CD4-positive, alpha-beta memory T cell (primary cell): ENCODE measurements at regions not wholly inside any gene's neighbourhood (a gene's known extent, or its start where the extent isn't known, plus 50 kb on each side); places are given as distances from the start of the nearest gene placed in this dataset.
A peak's percentile ranks its signal among the peaks of the same experiment; 100 is the strongest.

Experiments
- CTCF ChIA-PET: fragments of 350-600 bp; sonication (Branson Sonifier 250); formaldehyde crosslinking; loops from one replicate; lab custom pipeline; 2021; ENCODE audit warnings: inconsistent platforms; ENCODE audit not compliant: partially characterized antibody; lab: Charles Lee
- POLR2A ChIA-PET: fragments of 350-600 bp; sonication (Branson Sonifier 250); formaldehyde crosslinking; loops from one replicate; lab custom pipeline; 2021; ENCODE audit not compliant: partially characterized antibody; lab: Charles Lee
- DNase-seq, 5 donors: peaks; one replicate each; pipeline versions ENCODE4 v3.0.0 to v3.0.0-alpha.2; 2020 to 2022; ENCODE audit warnings: mixed read lengths in 1 of 5
- H3K27ac ChIP-seq: one replicate; pipeline ENCODE4 v1.7.0; 2013; ENCODE audit warnings: low read depth, low read length
- H3K27me3 ChIP-seq: 2 replicates; pipeline ENCODE4 v1.7.0; 2013; ENCODE audit warnings: mild to moderate bottlenecking, low read length, moderate library complexity; ENCODE audit not compliant: insufficient read depth
- H3K36me3 ChIP-seq: 2 replicates; pipeline ENCODE4 v1.7.0; 2013; ENCODE audit warnings: mild to moderate bottlenecking, low read length, moderate library complexity; ENCODE audit not compliant: insufficient read depth
- H3K4me1 ChIP-seq: 2 replicates; pipeline ENCODE4 v1.7.0; 2013; ENCODE audit warnings: mild to moderate bottlenecking, low read length, moderate library complexity; ENCODE audit not compliant: insufficient read depth
- H3K4me3 ChIP-seq, 2 donors: one replicate each; pipeline ENCODE4 v1.7.0; 2013; ENCODE audit warnings: low read length in 2 of 2, mild to moderate bottlenecking in 1 of 2
- H3K9me3 ChIP-seq, 2 donors: one replicate each; pipeline ENCODE4 v1.7.0; 2013; ENCODE audit warnings: low read length in 2 of 2, control low read depth in 1 of 2; ENCODE audit not compliant: control insufficient read depth in 1 of 2
- H3K27ac Mint-ChIP-seq, 7 donors: one replicate each; pipeline ENCODE4 v1.8.0; 2020 to 2021; ENCODE audit warnings: mixed read lengths in 7 of 7, mild to moderate bottlenecking in 6 of 7, inconsistent platforms in 3 of 7, moderate library complexity in 3 of 7
- H3K27me3 Mint-ChIP-seq, 2 donors: one replicate each; pipeline ENCODE4 v1.8.0; 2020 to 2021; ENCODE audit warnings: mixed read lengths in 2 of 2
- H3K36me3 Mint-ChIP-seq, 2 donors: one replicate each; pipeline ENCODE4 v1.8.0; 2020 to 2021; ENCODE audit warnings: mixed read lengths in 2 of 2, inconsistent platforms in 1 of 2, mild to moderate bottlenecking in 1 of 2
- H3K4me1 Mint-ChIP-seq, 4 donors: one replicate each; pipeline ENCODE4 v1.8.0; 2020 to 2021; ENCODE audit warnings: mixed read lengths in 4 of 4, mild to moderate bottlenecking in 1 of 4
- H3K4me3 Mint-ChIP-seq, 8 donors: one replicate each; pipeline ENCODE4 v1.8.0; 2020 to 2021; ENCODE audit warnings: mixed read lengths in 8 of 8, mild to moderate bottlenecking in 7 of 8, moderate library complexity in 6 of 8, inconsistent platforms in 3 of 8
- H3K9me3 Mint-ChIP-seq, 8 donors: one replicate each; pipeline ENCODE4 v1.8.0; 2020 to 2021; ENCODE audit warnings: mixed read lengths in 8 of 8, mild to moderate bottlenecking in 5 of 8, inconsistent platforms in 3 of 8, moderate library complexity in 1 of 8
- intact Hi-C: fragments of 100-400 bp; cut with micrococcal nuclease; formaldehyde crosslinking; loops from one replicate; pipeline ENCODE4 v1.15.1; 2023

- POLR2A ChIA-PET, result no interaction called here
- Mint-ChIP-seq H3K9me3 (peaks cover 0 to 4% (median 0%) of the 10 kb centered on the region in 8 donors), H3K4me1 (no peaks in the 10 kb centered on the region), H3K36me3 (no peaks in the 10 kb centered on the region), H3K27ac (no peak overlapping the region), H3K27me3 (peaks cover 0 to 1% of the 10 kb centered on the region in 2 donors), H3K4me3 (no peak overlapping the region)
- no peaks in the 10 kb centered on the region for H3K27me3 ChIP-seq
- no peaks in the 10 kb centered on the region for H3K4me1 ChIP-seq
- no peak for DNase-seq
- CTCF ChIA-PET, result no interaction called here
- no peaks in the 10 kb centered on the region for H3K9me3 ChIP-seq
- H3K4me3 ChIP-seq, result no peak overlapping the region
- no peak overlapping the region for H3K27ac ChIP-seq
- no peaks in the 10 kb centered on the region for H3K36me3 ChIP-seq
- intact Hi-C loops, result no loop called here
Observed at GRCh38 chr3:28980631-28981030, 300.2 kb upstream of the RBMS3 start.

- Histone ChIP-seq H3K27me3 (no peaks in the 10 kb centered on the region), H3K4me1 (no peaks in the 10 kb centered on the region), H3K4me3 (no peak overlapping the region), H3K36me3 (no peaks in the 10 kb centered on the region), H3K9me3 (no peaks in the 10 kb centered on the region), H3K27ac (no peak overlapping the region)
- POLR2A ChIA-PET, result no interaction called here
- Mint-ChIP-seq H3K9me3 (peaks cover 0 to 2% (median 0%) of the 10 kb centered on the region in 8 donors), H3K36me3 (no peaks in the 10 kb centered on the region), H3K27ac (no peak overlapping the region), H3K4me3 (no peak overlapping the region), H3K27me3 (no peaks in the 10 kb centered on the region), H3K4me1 (no peaks in the 10 kb centered on the region)
- DNase-seq, result no peak
- CTCF ChIA-PET, result no interaction called here
- intact Hi-C loops, result no loop called here
Observed at GRCh38 chr3:28982906-28983305, 298.0 kb upstream of the RBMS3 start.

GRCh38 chr3:28986922-28987321 is 293.9 kb upstream of the RBMS3 start:
- H3K9me3 Mint-ChIP-seq, result peaks cover 0 to 2% (median 0%) of the 10 kb centered on the region in 8 donors
- no peaks in the 10 kb centered on the region for H3K27me3 Mint-ChIP-seq
- DNase-seq, result no peak
- no peak overlapping the region for H3K4me3 Mint-ChIP-seq
- no peaks in the 10 kb centered on the region for H3K4me1 Mint-ChIP-seq
- H3K36me3 ChIP-seq, result no peaks in the 10 kb centered on the region
- no peaks in the 10 kb centered on the region for H3K27me3 ChIP-seq
- POLR2A ChIA-PET, result no interaction called here
- CTCF ChIA-PET, result no interaction called here
- no peak overlapping the region for H3K27ac Mint-ChIP-seq
- no peaks in the 10 kb centered on the region for H3K36me3 Mint-ChIP-seq
- H3K4me1 ChIP-seq, result no peaks in the 10 kb centered on the region
- intact Hi-C loops, result no loop called here
- H3K4me3 ChIP-seq, result no peak overlapping the region
- H3K27ac ChIP-seq, result no peak overlapping the region
- no peaks in the 10 kb centered on the region for H3K9me3 ChIP-seq

GRCh38 chr3:28989646-28990089 is 291.2 kb upstream of the RBMS3 start:
- Mint-ChIP-seq H3K4me3 (no peak overlapping the region), H3K27ac (no peak overlapping the region), H3K36me3 (no peaks in the 10 kb centered on the region), H3K9me3 (peaks cover 0 to 5% (median 0%) of the 10 kb centered on the region in 8 donors), H3K27me3 (no peaks in the 10 kb centered on the region), H3K4me1 (no peaks in the 10 kb centered on the region)
- Histone ChIP-seq H3K4me3 (no peak overlapping the region), H3K36me3 (no peaks in the 10 kb centered on the region), H3K4me1 (no peaks in the 10 kb centered on the region), H3K27me3 (no peaks in the 10 kb centered on the region), H3K9me3 (no peaks in the 10 kb centered on the region), H3K27ac (no peak overlapping the region)
- no peak for DNase-seq
- POLR2A ChIA-PET, result no interaction called here
- CTCF ChIA-PET, result no interaction called here
- intact Hi-C loops, result no loop called here

- H3K36me3 ChIP-seq, result no peaks in the 10 kb centered on the region
- no peaks in the 10 kb centered on the region for H3K9me3 ChIP-seq
- no peaks in the 10 kb centered on the region for H3K27me3 ChIP-seq
- Mint-ChIP-seq H3K4me1 (no peaks in the 10 kb centered on the region), H3K9me3 (peaks cover 0 to 12% (median 3%) of the 10 kb centered on the region in 8 donors), H3K27me3 (no peaks in the 10 kb centered on the region), H3K36me3 (no peaks in the 10 kb centered on the region), H3K27ac (no peak overlapping the region), H3K4me3 (peak overlapping the region in 1 of 8 donors; percentile 46)
- H3K27ac ChIP-seq, result no peak overlapping the region
- no peak for DNase-seq
- ChIA-PET POLR2A (no interaction called here), CTCF (no interaction called here)
- no peak overlapping the region for H3K4me3 ChIP-seq
- no peaks in the 10 kb centered on the region for H3K4me1 ChIP-seq
- intact Hi-C loops, result no loop called here
Observed at GRCh38 chr3:28994161-28994905, 286.5 kb upstream of the RBMS3 start.

- Histone ChIP-seq H3K9me3 (no peaks in the 10 kb centered on the region), H3K36me3 (no peaks in the 10 kb centered on the region), H3K4me3 (no peak overlapping the region), H3K4me1 (no peaks in the 10 kb centered on the region), H3K27me3 (no peaks in the 10 kb centered on the region), H3K27ac (no peak overlapping the region)
- DNase-seq, result no peak
- peaks cover 0 to 4% (median 0%) of the 10 kb centered on the region in 8 donors for H3K9me3 Mint-ChIP-seq
- intact Hi-C loops, result no loop called here
- ChIA-PET POLR2A (no interaction called here), CTCF (no interaction called here)
- no peaks in the 10 kb centered on the region for H3K36me3 Mint-ChIP-seq
- H3K27ac Mint-ChIP-seq, result no peak overlapping the region
- H3K4me1 Mint-ChIP-seq, result no peaks in the 10 kb centered on the region
- H3K27me3 Mint-ChIP-seq, result no peaks in the 10 kb centered on the region
- no peak overlapping the region for H3K4me3 Mint-ChIP-seq
Observed at GRCh38 chr3:29004885-29005599, 275.8 kb upstream of the RBMS3 start.

- no peaks in the 10 kb centered on the region for H3K9me3 ChIP-seq
- H3K4me1 ChIP-seq, result no peaks in the 10 kb centered on the region
- no peaks in the 10 kb centered on the region for H3K27me3 ChIP-seq
- H3K36me3 ChIP-seq, result no peaks in the 10 kb centered on the region
- H3K4me3 ChIP-seq, result no peak overlapping the region
- Mint-ChIP-seq H3K27ac (no peak overlapping the region), H3K9me3 (peaks cover 0 to 4% (median 0%) of the 10 kb centered on the region in 8 donors), H3K4me3 (no peak overlapping the region), H3K4me1 (no peaks in the 10 kb centered on the region), H3K36me3 (no peaks in the 10 kb centered on the region), H3K27me3 (no peaks in the 10 kb centered on the region)
- intact Hi-C loops, result no loop called here
- ChIA-PET CTCF (interaction anchor here (0.6 kb wide), 1 partner anchor 235 kb away, joined by 4 read pairs; no protein-coding TSS in a partner anchor), POLR2A (no interaction called here)
- H3K27ac ChIP-seq, result no peak overlapping the region
- no peak for DNase-seq
Observed at GRCh38 chr3:29005862-29006261, 275.0 kb upstream of the RBMS3 start.
